ENCODE measurements at regions not wholly inside any gene's neighbourhood (a gene's known extent, or its start where the extent isn't known, plus 50 kb on each side); places are given as distances from the start of the nearest gene placed in this dataset.

GRCh38 chrX:104430072-104430741, 135.8 kb upstream of the IL1RAPL2 start:
- Histone ChIP-seq H2BK5ac (ENCODE audit: low read depth, low read length, poor library complexity, severe bottlenecking) (no peak overlapping the region), H2BK20ac (ENCODE audit: low read depth, low read length) (no peak overlapping the region), H2BK120ac (ENCODE audit: low read depth, low read length) (no peak overlapping the region), H4K91ac (ENCODE audit: insufficient read depth, low read depth, low read length) (no peak overlapping the region), H4K8ac (ENCODE audit: low read depth in 2 of 2, low read length in 2 of 2) (no peak overlapping the region), H3K4me1 (ENCODE audit: control insufficient read depth, insufficient read depth, low read length) (no peaks in the 10 kb centered on the region), H3K23ac (ENCODE audit: low read depth, low read length) (no peak overlapping the region), H3K36me3 (ENCODE audit: control insufficient read depth, insufficient read depth, low read length) (no peaks in the 10 kb centered on the region), H3K4me3 (ENCODE audit: insufficient read depth, low read depth, low read length) (no peak overlapping the region), H3K56ac (ENCODE audit: extremely low read depth, insufficient read depth, low read length) (no peak overlapping the region), H3K14ac (replicated peaks; ENCODE audit: low read depth, low read length) (no peak overlapping the region), H3K27ac (ENCODE audit: insufficient read depth, low read length) (no peak overlapping the region), H4K20me1 (ENCODE audit: insufficient read depth, low read length) (no peaks in the 10 kb centered on the region), H4K5ac (ENCODE audit: low read depth, low read length) (no peak overlapping the region), H3K18ac (ENCODE audit: low read depth, low read length) (no peak overlapping the region), H3K27me3 (ENCODE audit: control insufficient read depth, insufficient read depth, low read length) (peaks cover 7% of the 10 kb centered on the region), H2AFZ (replicated peaks; ENCODE audit: low read length, poor library complexity) (no peak overlapping the region), H3K79me1 (ENCODE audit: low read depth in 1 of 2, low read length in 2 of 2) (no peaks in the 10 kb centered on the region), H2BK15ac (ENCODE audit: low read depth, low read length) (no peak overlapping the region), H2AK5ac (ENCODE audit: low read depth, low read length) (no peak overlapping the region), H3K9me1 (ENCODE audit: insufficient read depth, low read length) (no peaks in the 10 kb centered on the region), H2AK9ac (replicated peaks; ENCODE audit: low read depth, low read length, poor library complexity) (no peak overlapping the region), H3K9ac (ENCODE audit: low read depth, low read length) (no peak overlapping the region), H3K4ac (ENCODE audit: low read depth, low read length) (no peak overlapping the region), H3K4me2 (ENCODE audit: low read depth, low read length) (no peak overlapping the region), H3K9me3 (ENCODE audit: control insufficient read depth, insufficient read depth, low read length) (no peaks in the 10 kb centered on the region)
- ATAC-seq (ENCODE audit: low read depth) = no peak
- no CpG with 5 or more reads among the region's 4 CpGs for WGBS, 2 experiments (ENCODE audit: extremely low coverage in 2 of 2, insufficient read length in 1 of 2)
- ChIA-PET POLR2A (ENCODE audit: unreplicated experiment) (no interaction called here), CTCF (no interaction called here)
- DNase-seq = no peak
- in situ Hi-C loops (cut with MboI; ENCODE audit: low sequenced_read_pairs) = no loop called here
- BruUV-seq (replicated peaks) = no TSS peak
- intact Hi-C loops (cut with micrococcal nuclease) = no loop called here
- dilution Hi-C loops (cut with HindIII; ENCODE audit: low sequenced_read_pairs, unreplicated experiment) = no loop called here
- TF ChIP-seq MAFK (IDR thresholded peaks at IDR 0.05; ENCODE audit: low read depth, low read length) (no peak), MAZ (IDR thresholded peaks at IDR 0.05; ENCODE audit: borderline replicate concordance, low read depth, low read length) (no peak), FOS (IDR thresholded peaks at IDR 0.05; ENCODE audit: low read depth, low read length) (no peak), MXI1 (IDR thresholded peaks at IDR 0.05; ENCODE audit: borderline replicate concordance, low read depth, low read length) (no peak), RFX5 (IDR thresholded peaks at IDR 0.05; ENCODE audit: low read depth, low read length) (no peak), SMC3 (IDR thresholded peaks at IDR 0.05; ENCODE audit: low read depth, low read length) (no peak), POLR2A (IDR thresholded peaks at IDR 0.05; ENCODE audit: low read depth, low read length) (no peak), CHD1 (IDR thresholded peaks at IDR 0.05; ENCODE audit: low read depth, low read length) (no peak), NFE2L2 (IDR thresholded peaks at IDR 0.05; ENCODE audit: low read depth, low read length) (no peak), RCOR1 (IDR thresholded peaks at IDR 0.05; ENCODE audit: insufficient replicate concordance, low read length) (no peak), RAD21 (IDR thresholded peaks at IDR 0.05; ENCODE audit: low read length) (no peak), BHLHE40 (IDR thresholded peaks at IDR 0.05; ENCODE audit: low read depth, low read length) (no peak), CEBPB (IDR thresholded peaks at IDR 0.05; ENCODE audit: low read depth, low read length) (no peak)
- TF ChIP-seq, protein P1, sequence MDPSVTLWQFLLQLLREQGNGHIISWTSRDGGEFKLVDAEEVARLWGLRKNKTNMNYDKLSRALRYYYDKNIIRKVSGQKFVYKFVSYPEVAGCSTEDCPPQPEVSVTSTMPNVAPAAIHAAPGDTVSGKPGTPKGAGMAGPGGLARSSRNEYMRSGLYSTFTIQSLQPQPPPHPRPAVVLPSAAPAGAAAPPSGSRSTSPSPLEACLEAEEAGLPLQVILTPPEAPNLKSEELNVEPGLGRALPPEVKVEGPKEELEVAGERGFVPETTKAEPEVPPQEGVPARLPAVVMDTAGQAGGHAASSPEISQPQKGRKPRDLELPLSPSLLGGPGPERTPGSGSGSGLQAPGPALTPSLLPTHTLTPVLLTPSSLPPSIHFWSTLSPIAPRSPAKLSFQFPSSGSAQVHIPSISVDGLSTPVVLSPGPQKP (IDR thresholded peaks at IDR 0.05; ENCODE audit: borderline replicate concordance, low read depth, low read length) = no peak
- TF ChIP-seq, protein P2, sequence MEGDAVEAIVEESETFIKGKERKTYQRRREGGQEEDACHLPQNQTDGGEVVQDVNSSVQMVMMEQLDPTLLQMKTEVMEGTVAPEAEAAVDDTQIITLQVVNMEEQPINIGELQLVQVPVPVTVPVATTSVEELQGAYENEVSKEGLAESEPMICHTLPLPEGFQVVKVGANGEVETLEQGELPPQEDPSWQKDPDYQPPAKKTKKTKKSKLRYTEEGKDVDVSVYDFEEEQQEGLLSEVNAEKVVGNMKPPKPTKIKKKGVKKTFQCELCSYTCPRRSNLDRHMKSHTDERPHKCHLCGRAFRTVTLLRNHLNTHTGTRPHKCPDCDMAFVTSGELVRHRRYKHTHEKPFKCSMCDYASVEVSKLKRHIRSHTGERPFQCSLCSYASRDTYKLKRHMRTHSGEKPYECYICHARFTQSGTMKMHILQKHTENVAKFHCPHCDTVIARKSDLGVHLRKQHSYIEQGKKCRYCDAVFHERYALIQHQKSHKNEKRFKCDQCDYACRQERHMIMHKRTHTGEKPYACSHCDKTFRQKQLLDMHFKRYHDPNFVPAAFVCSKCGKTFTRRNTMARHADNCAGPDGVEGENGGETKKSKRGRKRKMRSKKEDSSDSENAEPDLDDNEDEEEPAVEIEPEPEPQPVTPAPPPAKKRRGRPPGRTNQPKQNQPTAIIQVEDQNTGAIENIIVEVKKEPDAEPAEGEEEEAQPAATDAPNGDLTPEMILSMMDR (conservative IDR thresholded peaks at IDR 0.05; ENCODE audit: low read depth, low read length) = no peak
- TF ChIP-seq, protein P3, sequence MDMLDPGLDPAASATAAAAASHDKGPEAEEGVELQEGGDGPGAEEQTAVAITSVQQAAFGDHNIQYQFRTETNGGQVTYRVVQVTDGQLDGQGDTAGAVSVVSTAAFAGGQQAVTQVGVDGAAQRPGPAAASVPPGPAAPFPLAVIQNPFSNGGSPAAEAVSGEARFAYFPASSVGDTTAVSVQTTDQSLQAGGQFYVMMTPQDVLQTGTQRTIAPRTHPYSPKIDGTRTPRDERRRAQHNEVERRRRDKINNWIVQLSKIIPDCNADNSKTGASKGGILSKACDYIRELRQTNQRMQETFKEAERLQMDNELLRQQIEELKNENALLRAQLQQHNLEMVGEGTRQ (IDR thresholded peaks at IDR 0.05; ENCODE audit: low read depth, low read length) = no peak

Data from IMR-90 (cell line).